Activated naive CD8-positive, alpha-beta T cell treated with anti-CD3 and anti-CD28 coated beads for 36 hours (primary cell): ENCODE measurements at regions not wholly inside any gene's neighbourhood (a gene's known extent, or its start where the extent isn't known, plus 50 kb on each side); places are given as distances from the start of the nearest gene placed in this dataset.
"Not testable (repeated sequence)": the region's sequence is repeated elsewhere in the genome, so short reads cannot be mapped to it uniquely, and the experiment has no call there.

Experiments used
- DNase-seq: peaks from one replicate; pipeline ENCODE4 v3.0.0; 2021
- H3K27ac Mint-ChIP-seq: one replicate; pipeline ENCODE4 v1.8.0; 2022; ENCODE audit warnings: mild to moderate bottlenecking, moderate library complexity, mixed read lengths
- H3K27me3 Mint-ChIP-seq: one replicate; pipeline ENCODE4 v1.8.0; 2022; ENCODE audit warnings: mild to moderate bottlenecking, mixed read lengths
- H3K36me3 Mint-ChIP-seq: one replicate; pipeline ENCODE4 v1.8.0; 2021; ENCODE audit warnings: mild to moderate bottlenecking, mixed read lengths
- H3K4me1 Mint-ChIP-seq: one replicate; pipeline ENCODE4 v1.8.0; 2021; ENCODE audit warnings: mixed read lengths
- H3K4me3 Mint-ChIP-seq: one replicate; pipeline ENCODE4 v1.8.0; 2022; ENCODE audit warnings: mild to moderate bottlenecking, moderate library complexity, mixed read lengths
- H3K9me3 Mint-ChIP-seq: one replicate; pipeline ENCODE4 v1.8.0; 2022; ENCODE audit warnings: mixed read lengths

GRCh38 chr4:138438608-138439007 lies 196.5 kb upstream of the SLC7A11 start:
- no peaks in the 10 kb centered on the region for H3K27me3 Mint-ChIP-seq
- no peaks in the 10 kb centered on the region for H3K4me1 Mint-ChIP-seq
- H3K27ac Mint-ChIP-seq: no peak overlapping the region
- DNase-seq: no peak
- H3K4me3 Mint-ChIP-seq: no peak overlapping the region
- H3K9me3 Mint-ChIP-seq: peaks cover 8% of the 10 kb centered on the region
- no peaks in the 10 kb centered on the region for H3K36me3 Mint-ChIP-seq

DNA sequence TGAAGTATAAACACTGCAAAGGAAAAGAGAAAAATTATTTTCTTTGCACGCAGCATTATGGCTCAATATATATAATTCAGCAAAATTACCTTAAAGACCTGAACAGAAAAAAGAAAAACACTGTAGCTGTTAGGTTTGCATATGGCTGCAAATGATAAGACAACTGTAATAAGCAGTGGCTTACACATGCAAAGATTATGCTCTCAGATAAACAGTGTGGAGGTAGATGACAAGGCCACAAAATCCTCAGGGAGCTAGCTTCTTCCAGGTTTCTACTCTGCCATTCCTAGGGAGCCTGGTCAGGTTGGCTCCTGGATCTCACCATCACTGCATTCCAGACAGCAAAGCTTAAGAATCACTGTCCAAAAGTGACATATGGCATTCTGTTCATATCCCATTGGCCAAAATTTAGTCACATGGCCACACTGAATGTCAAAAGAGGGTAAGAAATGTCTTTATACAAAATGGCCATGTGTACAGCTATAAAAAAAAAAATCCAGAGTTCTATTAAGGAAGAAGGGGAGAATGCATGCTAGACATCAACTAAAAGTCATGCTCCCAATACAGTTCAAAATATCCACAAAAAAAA lies 195.2 kb upstream of the SLC7A11 start:
- DNase-seq: no peak
- H3K4me1 Mint-ChIP-seq: no peaks in the 10 kb centered on the region
- H3K4me3 Mint-ChIP-seq: no peak overlapping the region
- H3K27me3 Mint-ChIP-seq: no peaks in the 10 kb centered on the region
- H3K36me3 Mint-ChIP-seq: no peaks in the 10 kb centered on the region
- H3K9me3 Mint-ChIP-seq: peaks cover 9% of the 10 kb centered on the region
- H3K27ac Mint-ChIP-seq: no peak overlapping the region

- H3K9me3 Mint-ChIP-seq, H3K27me3 Mint-ChIP-seq, H3K4me1 Mint-ChIP-seq, DNase-seq, H3K36me3 Mint-ChIP-seq, H3K27ac Mint-ChIP-seq, H3K4me3 Mint-ChIP-seq: not testable (repeated sequence)
Measured at GRCh38 chr4:138435733-138436132, 193.6 kb upstream of the SLC7A11 start.

DNA sequence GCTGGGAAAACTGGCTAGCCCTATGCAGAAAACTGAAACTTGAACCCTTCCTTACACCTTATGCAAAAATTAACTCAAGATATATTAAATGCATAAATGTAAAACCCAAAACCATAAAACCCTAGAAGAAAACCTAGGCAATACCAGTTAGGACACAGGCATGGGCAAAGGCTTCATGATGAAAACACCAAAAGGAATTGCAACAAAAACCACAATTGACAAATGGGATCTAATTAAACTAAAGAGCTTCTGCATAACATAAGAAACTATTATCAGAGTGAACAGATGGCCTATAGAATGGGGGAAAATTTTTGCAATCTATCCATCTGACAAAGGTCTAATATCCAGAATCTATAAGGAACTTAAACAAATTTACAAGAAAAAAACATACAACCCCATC lies 192.9 kb upstream of the SLC7A11 start:
- H3K9me3 Mint-ChIP-seq, H3K4me3 Mint-ChIP-seq, H3K4me1 Mint-ChIP-seq, H3K36me3 Mint-ChIP-seq, DNase-seq, H3K27me3 Mint-ChIP-seq, H3K27ac Mint-ChIP-seq: not testable (repeated sequence)

- H3K4me1 Mint-ChIP-seq: no peaks in the 10 kb centered on the region
- no peaks in the 10 kb centered on the region for H3K36me3 Mint-ChIP-seq
- H3K27me3 Mint-ChIP-seq: peaks cover 3% of the 10 kb centered on the region
- peaks cover 3% of the 10 kb centered on the region for H3K9me3 Mint-ChIP-seq
- no peak overlapping the region for H3K27ac Mint-ChIP-seq
- no peak overlapping the region for H3K4me3 Mint-ChIP-seq
- no peak for DNase-seq
Measured at GRCh38 chr4:138428611-138429010, 186.5 kb upstream of the SLC7A11 start.

- no peak overlapping the region for H3K27ac Mint-ChIP-seq
- no peak for DNase-seq
- H3K9me3 Mint-ChIP-seq: no peaks in the 10 kb centered on the region
- no peaks in the 10 kb centered on the region for H3K4me1 Mint-ChIP-seq
- H3K36me3 Mint-ChIP-seq: no peaks in the 10 kb centered on the region
- H3K27me3 Mint-ChIP-seq: peaks cover 3% of the 10 kb centered on the region
- no peak overlapping the region for H3K4me3 Mint-ChIP-seq
Measured at GRCh38 chr4:138426786-138427185, 184.6 kb upstream of the SLC7A11 start.

DNA sequence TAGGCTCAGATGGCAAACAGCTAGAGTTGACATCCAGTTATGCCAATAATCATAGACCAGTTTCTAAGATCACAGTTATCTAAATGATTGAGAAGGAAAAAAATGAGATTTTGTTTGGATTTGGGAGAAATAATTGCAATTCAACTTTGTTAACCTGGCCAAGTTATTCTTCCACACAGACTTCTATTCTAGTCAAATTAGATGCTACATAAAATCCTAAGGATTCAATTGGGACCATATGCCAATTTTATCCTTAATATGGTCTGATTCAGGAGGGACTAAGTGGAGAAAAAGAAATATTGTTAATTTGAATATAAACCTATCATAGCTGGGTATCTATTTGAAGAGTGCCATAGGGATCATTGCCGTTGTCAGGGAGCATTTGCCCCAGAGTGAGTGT lies 178.3 kb upstream of the SLC7A11 start:
- Mint-ChIP-seq H3K27ac (no peak overlapping the region), H3K9me3 (no peaks in the 10 kb centered on the region), H3K4me1 (no peaks in the 10 kb centered on the region), H3K4me3 (no peak overlapping the region), H3K27me3 (peaks cover 3% of the 10 kb centered on the region), H3K36me3 (peaks cover 1% of the 10 kb centered on the region)
- no peak for DNase-seq

DNA sequence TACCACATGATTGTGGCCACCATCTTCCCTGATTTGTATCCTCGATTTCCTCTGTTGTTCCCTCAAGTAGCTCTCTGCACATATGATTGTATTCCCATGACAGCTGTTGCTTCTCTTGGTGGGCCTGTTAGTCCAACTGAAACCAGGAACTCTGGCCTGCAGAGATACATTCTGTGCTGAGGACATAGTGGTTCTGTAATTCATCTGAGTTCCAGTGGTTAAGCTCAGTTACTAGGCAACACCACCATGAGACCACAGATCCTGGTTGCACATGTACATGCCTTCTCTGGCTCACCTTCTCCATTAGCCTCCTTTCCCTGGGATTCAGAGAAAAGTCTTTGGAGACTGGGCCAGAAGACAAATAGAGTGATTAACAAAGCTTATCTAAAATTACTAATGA lies 172.1 kb upstream of the SLC7A11 start:
- Mint-ChIP-seq H3K27ac (no peak overlapping the region), H3K4me3 (no peak overlapping the region), H3K27me3 (peaks cover 3% of the 10 kb centered on the region), H3K36me3 (peaks cover 1% of the 10 kb centered on the region), H3K9me3 (no peaks in the 10 kb centered on the region), H3K4me1 (no peaks in the 10 kb centered on the region)
- DNase-seq: no peak

- DNase-seq: no peak
- Mint-ChIP-seq H3K27me3 (peaks cover 3% of the 10 kb centered on the region), H3K9me3 (no peaks in the 10 kb centered on the region), H3K4me1 (no peaks in the 10 kb centered on the region), H3K4me3 (no peak overlapping the region), H3K36me3 (peaks cover 1% of the 10 kb centered on the region), H3K27ac (no peak overlapping the region)
Measured at GRCh38 chr4:138413273-138413672, 171.1 kb upstream of the SLC7A11 start.

DNA sequence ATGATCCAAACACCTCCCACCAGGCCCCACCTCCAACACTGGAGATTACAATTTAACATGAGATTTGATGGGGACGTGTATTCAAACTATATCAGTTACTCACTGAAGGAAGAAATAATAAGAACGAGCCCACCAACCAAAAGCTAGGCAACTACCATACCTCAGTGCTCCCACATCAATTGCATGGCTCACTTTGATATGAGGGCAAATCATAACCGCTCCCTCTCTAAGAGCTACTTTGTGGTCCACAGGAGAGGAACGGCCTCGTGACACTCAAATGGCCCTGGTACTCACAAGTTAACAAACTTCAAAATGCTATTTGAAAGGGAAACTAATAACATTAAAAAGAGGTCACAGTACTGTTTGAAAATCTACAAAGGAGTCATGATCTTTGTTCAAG lies 170.7 kb upstream of the SLC7A11 start:
- Mint-ChIP-seq H3K27ac (no peak overlapping the region), H3K36me3 (peaks cover 1% of the 10 kb centered on the region), H3K9me3 (no peaks in the 10 kb centered on the region), H3K4me1 (no peaks in the 10 kb centered on the region), H3K27me3 (peaks cover 2% of the 10 kb centered on the region), H3K4me3 (no peak overlapping the region)
- DNase-seq: no peak

DNA sequence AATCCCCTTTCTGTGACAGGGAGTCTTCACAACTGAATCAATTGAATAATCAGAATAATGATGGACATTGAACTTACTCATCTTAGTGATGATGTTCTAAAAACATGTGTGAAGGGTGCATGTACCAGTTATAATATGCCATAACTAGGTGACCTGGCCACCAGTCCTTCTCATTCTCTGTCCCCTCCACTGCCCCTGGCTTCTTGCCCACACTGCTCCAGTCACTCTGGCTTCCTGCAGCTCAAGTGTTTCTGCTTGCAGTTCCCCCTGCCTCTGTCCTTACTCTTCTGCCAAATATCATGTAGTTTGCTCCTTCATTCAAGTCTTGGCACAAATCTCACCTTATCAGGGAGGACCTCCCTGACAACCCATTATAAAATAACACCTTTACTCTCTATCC lies 168.1 kb upstream of the SLC7A11 start:
- Mint-ChIP-seq H3K36me3 (no peaks in the 10 kb centered on the region), H3K4me3 (no peak overlapping the region), H3K27me3 (no peaks in the 10 kb centered on the region), H3K4me1 (no peaks in the 10 kb centered on the region), H3K27ac (no peak overlapping the region), H3K9me3 (no peaks in the 10 kb centered on the region)
- no peak for DNase-seq

DNA sequence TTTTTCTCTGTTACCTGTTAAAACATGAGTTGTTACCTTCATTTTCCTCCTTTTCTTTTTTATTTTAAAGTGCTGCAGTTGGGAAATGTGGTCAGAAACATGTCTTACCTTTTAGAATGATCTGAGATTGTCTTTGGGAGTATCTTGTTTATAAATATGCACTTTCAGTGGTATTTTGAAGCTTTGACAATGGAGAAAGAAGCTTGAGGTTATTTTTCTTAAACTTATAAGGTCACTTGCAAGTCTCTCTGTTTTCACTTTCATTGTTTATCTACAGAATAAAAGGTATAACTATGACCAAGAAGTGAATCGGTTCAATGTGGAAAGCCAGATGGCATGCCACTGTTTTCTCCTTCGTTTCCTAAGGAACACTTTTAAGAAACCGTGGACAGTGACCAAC lies 167.5 kb upstream of the SLC7A11 start:
- no peak for DNase-seq
- H3K9me3 Mint-ChIP-seq: no peaks in the 10 kb centered on the region
- H3K27me3 Mint-ChIP-seq: no peaks in the 10 kb centered on the region
- H3K4me3 Mint-ChIP-seq: no peak overlapping the region
- H3K36me3 Mint-ChIP-seq: no peaks in the 10 kb centered on the region
- H3K27ac Mint-ChIP-seq: no peak overlapping the region
- no peaks in the 10 kb centered on the region for H3K4me1 Mint-ChIP-seq

- DNase-seq: no peak
- no peaks in the 10 kb centered on the region for H3K9me3 Mint-ChIP-seq
- no peaks in the 10 kb centered on the region for H3K36me3 Mint-ChIP-seq
- no peak overlapping the region for H3K4me3 Mint-ChIP-seq
- H3K27me3 Mint-ChIP-seq: no peaks in the 10 kb centered on the region
- H3K4me1 Mint-ChIP-seq: no peaks in the 10 kb centered on the region
- no peak overlapping the region for H3K27ac Mint-ChIP-seq
Measured at GRCh38 chr4:138408758-138409157, 166.6 kb upstream of the SLC7A11 start.

DNA sequence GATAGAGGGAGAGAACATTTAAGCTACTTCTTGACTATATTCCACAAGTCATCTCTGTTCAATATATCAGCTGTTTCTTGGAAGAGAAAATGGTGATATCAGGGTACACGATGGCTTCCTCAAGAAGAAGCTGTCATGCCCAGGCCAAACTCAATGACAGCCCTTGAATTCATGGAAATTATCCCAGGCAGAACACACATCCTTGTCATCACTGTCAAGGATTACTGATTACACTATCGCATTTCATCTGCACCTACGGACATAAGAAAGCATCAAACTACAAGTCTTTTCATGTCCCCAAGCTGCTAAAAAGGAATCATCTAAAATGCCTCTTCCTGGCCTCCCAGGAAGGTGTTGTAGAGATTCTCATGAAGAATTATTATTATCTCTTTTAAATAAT lies 165.2 kb upstream of the SLC7A11 start:
- no peak for DNase-seq
- Mint-ChIP-seq H3K36me3 (no peaks in the 10 kb centered on the region), H3K4me3 (no peak overlapping the region), H3K27me3 (peaks cover 1% of the 10 kb centered on the region), H3K9me3 (peaks cover under 1% of the 10 kb centered on the region), H3K4me1 (no peaks in the 10 kb centered on the region), H3K27ac (no peak overlapping the region)

- Mint-ChIP-seq H3K27ac (no peak overlapping the region), H3K27me3 (peaks cover 3% of the 10 kb centered on the region), H3K9me3 (peaks cover 1% of the 10 kb centered on the region), H3K4me1 (no peaks in the 10 kb centered on the region), H3K4me3 (no peak overlapping the region), H3K36me3 (no peaks in the 10 kb centered on the region)
- DNase-seq: no peak
Measured at GRCh38 chr4:138406876-138407275, 164.7 kb upstream of the SLC7A11 start.

- Mint-ChIP-seq H3K27ac (no peak overlapping the region), H3K4me3 (no peak overlapping the region), H3K9me3 (peaks cover 1% of the 10 kb centered on the region), H3K27me3 (peaks cover 3% of the 10 kb centered on the region), H3K36me3 (no peaks in the 10 kb centered on the region), H3K4me1 (no peaks in the 10 kb centered on the region)
- DNase-seq: no peak
Measured at GRCh38 chr4:138405934-138406567, 163.9 kb upstream of the SLC7A11 start.
